GM19452 (cell line): ENCODE measurements at regions not wholly inside any gene's neighbourhood (a gene's known extent, or its start where the extent isn't known, plus 50 kb on each side); places are given as distances from the start of the nearest gene placed in this dataset.

Source experiments
- ATAC-seq: cut with Tn5 transposase; IDR thresholded peaks from one replicate; pipeline ENCODE4 v1.9.1; 2021; ENCODE audit not compliant: unreplicated experiment

GRCh38 chr1:214923278-214923915, 159.1 kb upstream of the KCNK2 start:
- ATAC-seq, result no peak

- ATAC-seq, result no peak
Measured at GRCh38 chr1:214927796-214928195, 154.7 kb upstream of the KCNK2 start.

- ATAC-seq, result no peak
Measured at GRCh38 chr1:214928574-214928973, 154.0 kb upstream of the KCNK2 start.

- ATAC-seq, result no peak
Measured at GRCh38 chr1:214933375-214933774, 149.2 kb upstream of the KCNK2 start.

- ATAC-seq, result no peak
Measured at GRCh38 chr1:214934045-214934444, 148.5 kb upstream of the KCNK2 start.

- no peak for ATAC-seq
Measured at GRCh38 chr1:214935258-214935657, 147.3 kb upstream of the KCNK2 start.

- ATAC-seq, result no peak
Measured at GRCh38 chr1:214939180-214939579, 143.4 kb upstream of the KCNK2 start.

- no peak for ATAC-seq
Measured at GRCh38 chr1:214941061-214941460, 141.5 kb upstream of the KCNK2 start.

GRCh38 chr1:214943054-214943453, 139.5 kb upstream of the KCNK2 start:
- no peak for ATAC-seq

GRCh38 chr1:214946615-214947014, 135.9 kb upstream of the KCNK2 start:
- ATAC-seq, result no peak

GRCh38 chr1:214952648-214953047, 129.9 kb upstream of the KCNK2 start:
- ATAC-seq, result no peak

- no peak for ATAC-seq
Measured at GRCh38 chr1:214953901-214954616, 128.5 kb upstream of the KCNK2 start.

GRCh38 chr1:214954617-214954949, 128.0 kb upstream of the KCNK2 start:
- ATAC-seq, result no peak

- ATAC-seq, result no peak
Measured at GRCh38 chr1:214957330-214958137, 125.0 kb upstream of the KCNK2 start.

GRCh38 chr1:214958486-214958885, 124.1 kb upstream of the KCNK2 start:
- ATAC-seq, result no peak

GRCh38 chr1:214966346-214966745, 116.2 kb upstream of the KCNK2 start:
- ATAC-seq, result no peak

- no peak for ATAC-seq
Measured at GRCh38 chr1:214967865-214968575, 114.5 kb upstream of the KCNK2 start.

GRCh38 chr1:214970016-214970415, 112.5 kb upstream of the KCNK2 start:
- ATAC-seq, result no peak

GRCh38 chr1:214971071-214971470, 111.5 kb upstream of the KCNK2 start:
- no peak for ATAC-seq

GRCh38 chr1:214974002-214974401, 108.5 kb upstream of the KCNK2 start:
- no peak for ATAC-seq

- no peak for ATAC-seq
Measured at GRCh38 chr1:214976665-214977064, 105.9 kb upstream of the KCNK2 start.
